ENCODE measurements at regions not wholly inside any gene's neighbourhood (a gene's known extent, or its start where the extent isn't known, plus 50 kb on each side); places are given as distances from the start of the nearest gene placed in this dataset.

- no peak for FAIRE-seq
Measured at GRCh38 chrX:22396408-22396807, 123.7 kb downstream of the CBLL2 start.

GRCh38 chrX:22397566-22397965, 124.9 kb downstream of the CBLL2 start:
- no peak for FAIRE-seq

GRCh38 chrX:22399437-22400192, 126.9 kb downstream of the CBLL2 start:
- no peak for FAIRE-seq

GRCh38 chrX:22404297-22404696, 131.6 kb downstream of the CBLL2 start:
- FAIRE-seq: no peak

GRCh38 chrX:22406201-22406737, 133.6 kb downstream of the CBLL2 start:
- no peak for FAIRE-seq

GRCh38 chrX:22409418-22409817, 136.7 kb downstream of the CBLL2 start:
- FAIRE-seq: no peak

GRCh38 chrX:22424122-22424915, 151.6 kb downstream of the CBLL2 start:
- FAIRE-seq: no peak

- FAIRE-seq: no peak
Measured at GRCh38 chrX:22424919-22425318, 152.2 kb downstream of the CBLL2 start.

- no peak for FAIRE-seq
Measured at GRCh38 chrX:22429704-22430103, 157.0 kb downstream of the CBLL2 start.

- FAIRE-seq: no peak
Measured at GRCh38 chrX:22430701-22431100, 158.0 kb downstream of the CBLL2 start.

- FAIRE-seq: no peak
Measured at GRCh38 chrX:22433292-22434070, 160.8 kb downstream of the CBLL2 start.

- no peak for FAIRE-seq
Measured at GRCh38 chrX:22445880-22446279, 173.2 kb downstream of the CBLL2 start.

GRCh38 chrX:22462959-22463358, 190.2 kb downstream of the CBLL2 start:
- no peak for FAIRE-seq

GRCh38 chrX:22467571-22467970, 194.9 kb downstream of the CBLL2 start:
- no peak for FAIRE-seq

GRCh38 chrX:22481436-22481835, 208.7 kb downstream of the CBLL2 start:
- FAIRE-seq: no peak

GRCh38 chrX:22486296-22486695, 213.6 kb downstream of the CBLL2 start:
- no peak for FAIRE-seq

GRCh38 chrX:22516893-22517292, 244.2 kb downstream of the CBLL2 start:
- FAIRE-seq: no peak

- no peak for FAIRE-seq
Measured at GRCh38 chrX:22520128-22520828, 247.6 kb downstream of the CBLL2 start.

GRCh38 chrX:22526339-22526738, 253.6 kb downstream of the CBLL2 start:
- no peak for FAIRE-seq

- no peak for FAIRE-seq
Measured at GRCh38 chrX:22527302-22527701, 254.6 kb downstream of the CBLL2 start.

GRCh38 chrX:22533898-22534297, 261.2 kb downstream of the CBLL2 start:
- FAIRE-seq: no peak

- FAIRE-seq: no peak
Measured at GRCh38 chrX:22534643-22535042, 261.9 kb downstream of the CBLL2 start.

Data from TTC549 (cell line).